H9 (cell line): ENCODE measurements at regions not wholly inside any gene's neighbourhood (a gene's known extent, or its start where the extent isn't known, plus 50 kb on each side); places are given as distances from the start of the nearest gene placed in this dataset.

Experiments used
- DNase-seq: peaks from one replicate; pipeline ENCODE4 v3.0.0-alpha.2; 2017
- H2AFZ ChIP-seq: one replicate; pipeline ENCODE4 v1.6.1; 2013; ENCODE audit warnings: mild to moderate bottlenecking, low read length, control low read depth, moderate library complexity
- H2AK5ac ChIP-seq: 2 replicates; pipeline ENCODE4 v1.6.1; 2013; ENCODE audit warnings: low read length, control low read depth, mixed read lengths; ENCODE audit not compliant: insufficient read length
- H2BK120ac ChIP-seq: one replicate; pipeline ENCODE4 v1.6.1; 2013; ENCODE audit warnings: low read depth, mild to moderate bottlenecking, low read length, control low read depth, inconsistent platforms; ENCODE audit not compliant: poor library complexity, severe bottlenecking
- H2BK12ac ChIP-seq: 2 replicates; pipeline ENCODE4 v1.6.1; 2013; ENCODE audit warnings: low read length, control low read depth, mixed read lengths, low read depth; ENCODE audit not compliant: insufficient read length
- H2BK15ac ChIP-seq: 2 replicates; pipeline ENCODE4 v1.6.1; 2013; ENCODE audit warnings: low read depth, low read length, control low read depth
- H2BK20ac ChIP-seq: one replicate; pipeline ENCODE4 v1.6.1; 2013; ENCODE audit warnings: low read depth, mild to moderate bottlenecking, low read length, control low read depth, inconsistent platforms; ENCODE audit not compliant: poor library complexity, severe bottlenecking
- H2BK5ac ChIP-seq: 2 replicates; pipeline ENCODE4 v1.6.1; 2013; ENCODE audit warnings: low read length, control low read depth, mixed read lengths; ENCODE audit not compliant: insufficient read length
- H3K14ac ChIP-seq: 2 replicates; pipeline ENCODE4 v1.6.1; 2013; ENCODE audit warnings: low read length, control low read depth; ENCODE audit not compliant: insufficient read depth
- H3K18ac ChIP-seq: 2 replicates; pipeline ENCODE4 v1.6.1; 2013; ENCODE audit warnings: low read depth, mild to moderate bottlenecking, mixed read lengths, low read length, control low read depth; ENCODE audit not compliant: insufficient read length
- H3K23ac ChIP-seq: 2 replicates; pipeline ENCODE4 v1.6.1; 2013; ENCODE audit warnings: low read length, control low read depth, mixed read lengths, low read depth; ENCODE audit not compliant: insufficient read length
- H3K23me2 ChIP-seq: 2 replicates; pipeline ENCODE4 v1.6.1; 2013; ENCODE audit warnings: low read depth, mild to moderate bottlenecking, mixed read lengths, low read length, control low read depth; ENCODE audit not compliant: insufficient read length, poor library complexity, severe bottlenecking
- H3K27ac ChIP-seq: 2 replicates; pipeline ENCODE4 v1.5.1; 2013; ENCODE audit warnings: low read length, control low read depth, mixed read lengths, low read depth; ENCODE audit not compliant: insufficient read length
- H3K27me3 ChIP-seq: 2 replicates; pipeline ENCODE4 v1.6.1; 2013; ENCODE audit warnings: low read length, control low read depth, inconsistent platforms; ENCODE audit not compliant: insufficient read depth
- H3K4ac ChIP-seq: 2 replicates; pipeline ENCODE4 v1.6.1; 2013; ENCODE audit warnings: low read depth, mild to moderate bottlenecking, control low read depth, inconsistent platforms, low read length, moderate library complexity
- H3K4me1 ChIP-seq: 2 replicates; pipeline ENCODE4 v1.6.1; 2013; ENCODE audit warnings: low read length, control low read depth, inconsistent platforms; ENCODE audit not compliant: insufficient read depth
- H3K4me2 ChIP-seq: 2 replicates; pipeline ENCODE4 v1.6.1; 2013; ENCODE audit warnings: low read length, control low read depth, mixed read lengths; ENCODE audit not compliant: insufficient read length, insufficient read depth
- H3K56ac ChIP-seq: 2 replicates; pipeline ENCODE4 v1.6.1; 2013; ENCODE audit warnings: low read depth, mild to moderate bottlenecking, mixed read lengths, low read length, control low read depth; ENCODE audit not compliant: insufficient read length
- H3K79me1 ChIP-seq: 2 replicates; pipeline ENCODE4 v1.6.1; 2013; ENCODE audit warnings: low read depth, mild to moderate bottlenecking, moderate library complexity, low read length, control low read depth, inconsistent platforms; ENCODE audit not compliant: insufficient read depth, poor library complexity, severe bottlenecking
- H3K79me2 ChIP-seq: 2 replicates; pipeline ENCODE4 v1.6.1; 2013; ENCODE audit warnings: low read length, control low read depth, inconsistent platforms; ENCODE audit not compliant: insufficient read depth
- H3K9ac ChIP-seq: 2 replicates; pipeline ENCODE4 v1.6.1; 2013; ENCODE audit warnings: low read length, control low read depth, mixed read lengths; ENCODE audit not compliant: insufficient read length; ENCODE audit errors: extremely low read depth
- H3K9me3 ChIP-seq: one replicate; pipeline ENCODE4 v1.6.1; 2013; ENCODE audit warnings: low read depth, low read length, inconsistent platforms; ENCODE audit not compliant: control insufficient read depth
- H3T11ph ChIP-seq: one replicate; pipeline ENCODE4 v1.6.1; 2013; ENCODE audit warnings: mild to moderate bottlenecking, low read length, control low read depth, inconsistent platforms
- H4K20me1 ChIP-seq: one replicate; pipeline ENCODE4 v1.6.1; 2013; ENCODE audit not compliant: control insufficient read depth, insufficient read length, insufficient read depth
- H4K5ac ChIP-seq: 2 replicates; pipeline ENCODE4 v1.6.1; 2013; ENCODE audit warnings: low read depth, mild to moderate bottlenecking, mixed read lengths, low read length, control low read depth; ENCODE audit not compliant: insufficient read length
- H4K8ac ChIP-seq: replicated peaks from 2 replicates; pipeline ENCODE4 v1.6.1; 2013; ENCODE audit warnings: low read length, control low read depth, mixed read lengths, low read depth; ENCODE audit not compliant: insufficient read length
- H4K91ac ChIP-seq: 2 replicates; pipeline ENCODE4 v1.6.1; 2013; ENCODE audit warnings: low read depth, mild to moderate bottlenecking, moderate library complexity, mixed read lengths, low read length, control low read depth; ENCODE audit not compliant: insufficient read length
- H3K27ac Mint-ChIP-seq, 3 experiments: 2 replicates in 2 of 3; 3 replicates in 1 of 3; pipeline ENCODE4 v1.8.0; 2020 to 2021; ENCODE audit warnings: mixed read lengths in 3 of 3, mild to moderate bottlenecking in 1 of 3, moderate library complexity in 1 of 3
- H3K27me3 Mint-ChIP-seq: 2 replicates; pipeline ENCODE4 v1.8.0; 2021; ENCODE audit warnings: low read depth, mild to moderate bottlenecking, moderate library complexity, mixed read lengths
- H3K36me3 Mint-ChIP-seq, 3 experiments: 2 replicates in 2 of 3; 3 replicates in 1 of 3; pipeline ENCODE4 v1.8.0; 2020 to 2021; ENCODE audit warnings: low read depth in 3 of 3, mixed read lengths in 3 of 3; ENCODE audit not compliant: insufficient read depth in 1 of 3
- H3K4me1 Mint-ChIP-seq, 2 experiments: 2 replicates each; pipeline ENCODE4 v1.8.0; 2020; ENCODE audit warnings: mixed read lengths in 2 of 2
- H3K4me3 Mint-ChIP-seq, 2 experiments: 2 replicates in 1 of 2; 3 replicates in 1 of 2; pipeline ENCODE4 v1.8.0; 2020 to 2021; ENCODE audit warnings: mild to moderate bottlenecking in 2 of 2, mixed read lengths in 2 of 2, moderate library complexity in 1 of 2
- H3K9me3 Mint-ChIP-seq, 2 experiments: 2 replicates in 1 of 2; 3 replicates in 1 of 2; pipeline ENCODE4 v1.8.0; 2020; ENCODE audit warnings: mild to moderate bottlenecking in 2 of 2, mixed read lengths in 2 of 2, moderate library complexity in 1 of 2
- WGBS: extraction: QIAGEN DNeasy Blood & Tissue Kit; methylation state at CpG from one replicate; pipeline ENCODE4 v1.1.7; 2013; ENCODE audit warnings: missing lambda C conversion rate, low lambda C conversion rate, mixed read lengths; ENCODE audit not compliant: insufficient read length; ENCODE audit errors: extremely low coverage; 5-methylcytosine and 5-hydroxymethylcytosine counted together
- TF ChIP-seq, protein P1 (sequence below): fragments of 200-600 bp; sonication (generic); conservative IDR thresholded peaks from 3 replicates; pipeline ENCODE4 v1.8.0; 2021; ENCODE audit warnings: antibody characterized with exemption, mild to moderate bottlenecking

DNA sequence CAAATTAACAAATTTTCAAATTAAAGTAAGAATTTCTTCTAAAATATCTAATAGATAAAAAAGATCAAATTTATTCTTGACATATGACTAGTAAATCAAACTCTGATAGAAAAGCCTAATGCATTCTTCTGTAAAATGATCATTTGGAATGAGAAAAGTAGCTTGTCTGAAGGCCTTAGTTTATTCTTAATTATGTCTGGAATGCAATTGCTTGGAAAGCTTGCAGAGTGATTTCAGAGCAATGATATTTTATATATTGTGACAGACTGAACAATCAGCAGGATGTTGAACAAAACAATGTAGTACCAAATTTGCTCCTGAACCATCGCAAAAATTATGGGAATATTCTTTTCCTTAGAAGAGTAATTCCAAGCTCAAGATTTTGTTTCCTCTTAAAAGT is 789.6 kb upstream of the NOVA1 start:
- no CpG with 5 or more reads among the region's 1 CpG for WGBS
- no peaks in the 10 kb centered on the region for H3K27me3 ChIP-seq
- no peak overlapping the region for H4K8ac ChIP-seq
- H2BK5ac ChIP-seq: no peak overlapping the region
- H3K23ac ChIP-seq: no peak overlapping the region
- H4K5ac ChIP-seq: no peak overlapping the region
- H3K4me1 Mint-ChIP-seq: no peaks in the 10 kb centered on the region
- no peak overlapping the region for H3K4me2 ChIP-seq
- no peaks in the 10 kb centered on the region for H3K27me3 Mint-ChIP-seq
- no peak overlapping the region for H3T11ph ChIP-seq
- no peak overlapping the region for H2BK15ac ChIP-seq
- no peak overlapping the region for H2BK12ac ChIP-seq
- H3K4me1 ChIP-seq: no peaks in the 10 kb centered on the region
- H2AFZ ChIP-seq: no peak overlapping the region
- no peak overlapping the region for H3K14ac ChIP-seq
- no peak overlapping the region for H3K56ac ChIP-seq
- no peak overlapping the region for H3K27ac ChIP-seq
- no peak overlapping the region for H3K18ac ChIP-seq
- no peak overlapping the region for H3K9ac ChIP-seq
- H2BK20ac ChIP-seq: no peak overlapping the region
- no peaks in the 10 kb centered on the region for H3K9me3 Mint-ChIP-seq
- TF ChIP-seq, protein P1, sequence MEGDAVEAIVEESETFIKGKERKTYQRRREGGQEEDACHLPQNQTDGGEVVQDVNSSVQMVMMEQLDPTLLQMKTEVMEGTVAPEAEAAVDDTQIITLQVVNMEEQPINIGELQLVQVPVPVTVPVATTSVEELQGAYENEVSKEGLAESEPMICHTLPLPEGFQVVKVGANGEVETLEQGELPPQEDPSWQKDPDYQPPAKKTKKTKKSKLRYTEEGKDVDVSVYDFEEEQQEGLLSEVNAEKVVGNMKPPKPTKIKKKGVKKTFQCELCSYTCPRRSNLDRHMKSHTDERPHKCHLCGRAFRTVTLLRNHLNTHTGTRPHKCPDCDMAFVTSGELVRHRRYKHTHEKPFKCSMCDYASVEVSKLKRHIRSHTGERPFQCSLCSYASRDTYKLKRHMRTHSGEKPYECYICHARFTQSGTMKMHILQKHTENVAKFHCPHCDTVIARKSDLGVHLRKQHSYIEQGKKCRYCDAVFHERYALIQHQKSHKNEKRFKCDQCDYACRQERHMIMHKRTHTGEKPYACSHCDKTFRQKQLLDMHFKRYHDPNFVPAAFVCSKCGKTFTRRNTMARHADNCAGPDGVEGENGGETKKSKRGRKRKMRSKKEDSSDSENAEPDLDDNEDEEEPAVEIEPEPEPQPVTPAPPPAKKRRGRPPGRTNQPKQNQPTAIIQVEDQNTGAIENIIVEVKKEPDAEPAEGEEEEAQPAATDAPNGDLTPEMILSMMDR: no peak
- H2AK5ac ChIP-seq: no peak overlapping the region
- H3K4ac ChIP-seq: no peak overlapping the region
- no peaks in the 10 kb centered on the region for H4K20me1 ChIP-seq
- H3K36me3 Mint-ChIP-seq: no peaks in the 10 kb centered on the region
- H2BK120ac ChIP-seq: no peak overlapping the region
- no peaks in the 10 kb centered on the region for H3K79me2 ChIP-seq
- H4K91ac ChIP-seq: no peak overlapping the region
- H3K27ac Mint-ChIP-seq: no peak overlapping the region
- H3K4me3 Mint-ChIP-seq: no peak overlapping the region
- no peaks in the 10 kb centered on the region for H3K9me3 ChIP-seq
- no peaks in the 10 kb centered on the region for H3K79me1 ChIP-seq
- H3K23me2 ChIP-seq: no peaks in the 10 kb centered on the region
- no peak for DNase-seq
